ENCODE measurements at regions not wholly inside any gene's neighbourhood (a gene's known extent, or its start where the extent isn't known, plus 50 kb on each side); places are given as distances from the start of the nearest gene placed in this dataset.
"Not testable (repeated sequence)": the region's sequence is repeated elsewhere in the genome, so short reads cannot be mapped to it uniquely, and the experiment has no call there.

DNA sequence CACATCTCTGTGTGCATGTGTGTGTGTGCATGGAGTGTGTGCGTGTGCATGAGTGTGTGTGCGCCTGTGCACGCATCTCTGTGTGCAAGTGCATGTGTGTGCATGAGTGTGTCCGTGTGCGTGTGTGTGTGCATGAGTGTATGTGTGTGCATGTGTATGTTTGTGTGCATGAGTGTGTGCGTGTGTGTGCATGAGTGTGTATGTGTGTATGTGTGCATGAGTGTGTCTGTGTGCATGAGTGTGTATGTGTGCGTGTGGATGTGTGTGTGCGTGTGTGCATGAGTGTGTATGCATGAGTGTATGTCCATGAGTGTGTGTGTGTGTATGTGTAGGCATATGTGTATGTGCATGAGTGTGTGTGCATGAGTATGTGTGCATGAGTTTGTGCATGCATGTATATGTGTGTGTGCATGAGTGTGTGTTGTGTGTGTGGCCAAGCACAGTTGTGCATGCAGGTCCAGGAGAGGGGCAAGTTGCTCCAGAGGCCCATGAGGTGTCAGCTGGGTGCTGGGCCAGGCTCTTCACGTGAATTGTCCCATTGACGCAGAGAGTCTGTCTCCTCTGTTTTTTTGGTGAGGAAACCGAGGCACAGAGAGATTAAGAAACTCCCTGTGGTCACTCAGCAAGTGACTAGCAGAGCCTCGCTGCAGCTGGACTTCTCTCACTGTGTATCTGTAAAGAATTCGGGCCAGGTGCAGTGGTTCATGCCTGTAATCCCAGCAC is 75.5 kb downstream of the ASB1 start:
- DNase-seq: no peak

GRCh38 chr2:238502956-238503791 is 76.4 kb downstream of the ASB1 start:
- no peak for DNase-seq

GRCh38 chr2:238504181-238504931 is 77.6 kb downstream of the ASB1 start:
- DNase-seq: peak in 1 of 2 experiments; percentile 17

DNA sequence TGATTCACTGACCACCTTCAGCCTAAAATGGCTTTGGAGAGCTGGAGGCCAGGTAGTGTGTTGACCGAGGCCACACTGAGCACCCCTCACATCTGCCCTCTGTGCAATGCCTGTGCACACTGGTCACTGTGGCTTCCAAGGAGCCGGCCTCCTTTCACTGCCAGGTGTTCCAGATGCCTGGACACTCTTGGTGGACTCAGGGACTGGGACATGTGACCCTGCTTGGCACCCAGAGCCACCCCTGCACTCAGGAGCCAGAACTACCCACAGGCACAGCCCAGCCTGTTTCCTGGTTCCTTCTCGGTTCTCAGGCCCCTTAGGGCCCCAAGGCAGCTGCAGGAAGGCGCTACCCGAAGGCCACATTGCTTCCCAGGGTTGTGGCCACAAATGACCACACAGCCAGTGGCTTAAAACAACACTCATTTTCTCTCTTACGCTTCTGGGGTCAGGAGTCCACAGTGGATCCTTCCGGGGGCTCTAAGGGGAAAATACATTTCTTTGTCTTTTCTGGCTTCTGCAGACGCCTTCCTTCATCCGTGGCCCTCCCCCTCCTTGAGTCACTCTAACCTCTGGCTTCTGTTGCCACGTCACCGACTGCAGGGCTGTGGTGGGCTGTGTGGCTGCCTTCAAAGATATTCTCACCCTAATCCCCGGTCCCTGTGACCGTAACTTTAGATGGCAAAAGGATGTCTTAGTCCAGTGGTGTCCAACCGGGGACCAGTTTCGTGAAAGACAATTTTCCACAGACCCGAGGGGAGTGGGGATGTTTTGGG is 78.6 kb downstream of the ASB1 start:
- no peak for DNase-seq

DNA sequence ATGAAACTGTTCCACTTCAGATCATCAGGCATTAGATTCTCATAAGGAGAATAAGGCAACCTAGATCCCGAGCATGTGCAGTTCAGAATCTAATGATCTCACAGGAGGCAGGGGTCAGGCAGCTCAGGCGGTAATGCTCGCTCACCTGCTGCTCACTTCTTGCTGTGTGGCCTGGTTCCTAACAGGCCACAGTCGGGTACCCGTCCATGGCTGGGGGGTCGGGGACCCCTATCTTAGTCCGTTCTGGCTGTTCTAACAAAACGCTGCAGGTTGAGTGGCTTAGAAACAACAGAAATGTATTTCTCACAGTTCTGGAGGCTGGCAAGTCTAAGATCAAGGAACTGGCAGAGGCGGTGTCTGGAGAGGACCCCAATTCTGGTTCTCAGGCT is 79.2 kb downstream of the ASB1 start:
- DNase-seq: no peak

DNA sequence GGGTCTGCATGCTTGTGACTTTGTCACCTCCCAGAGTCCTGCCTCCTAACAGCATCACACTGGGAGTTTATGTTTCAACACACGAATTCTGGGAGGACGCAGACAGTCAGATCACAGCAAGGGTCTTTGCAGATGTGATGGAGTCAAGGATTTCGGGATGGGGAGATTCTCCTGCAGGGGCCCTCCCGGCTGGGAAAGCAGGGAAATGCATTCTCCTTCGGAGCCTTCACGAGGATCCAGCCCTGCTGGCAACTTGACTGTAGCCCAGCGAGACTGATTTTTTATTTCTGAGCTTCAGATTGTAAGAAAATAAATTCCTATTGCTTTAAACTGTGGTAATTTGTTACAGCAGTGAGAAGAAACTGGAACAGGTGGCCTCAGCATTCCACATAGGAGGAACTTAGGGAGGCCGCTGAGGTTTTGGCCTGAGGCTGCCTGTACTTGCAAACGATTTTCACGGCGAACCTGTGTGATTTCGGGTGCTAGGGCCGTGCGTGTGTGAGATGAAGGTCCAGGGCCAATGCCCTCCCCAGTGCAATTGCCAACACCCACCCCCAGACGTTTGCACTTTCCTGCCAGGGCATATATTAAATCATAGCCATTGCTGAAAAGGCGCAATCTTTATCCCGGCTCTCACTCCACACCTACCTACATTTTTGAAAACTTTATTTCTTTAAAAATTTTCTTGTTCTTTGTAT is 79.8 kb downstream of the ASB1 start:
- no peak for DNase-seq

- DNase-seq: peak; percentile 34 to 37
These were observed 81.1 kb downstream of the ASB1 start for GRCh38 chr2:238507836-238508235.

DNA sequence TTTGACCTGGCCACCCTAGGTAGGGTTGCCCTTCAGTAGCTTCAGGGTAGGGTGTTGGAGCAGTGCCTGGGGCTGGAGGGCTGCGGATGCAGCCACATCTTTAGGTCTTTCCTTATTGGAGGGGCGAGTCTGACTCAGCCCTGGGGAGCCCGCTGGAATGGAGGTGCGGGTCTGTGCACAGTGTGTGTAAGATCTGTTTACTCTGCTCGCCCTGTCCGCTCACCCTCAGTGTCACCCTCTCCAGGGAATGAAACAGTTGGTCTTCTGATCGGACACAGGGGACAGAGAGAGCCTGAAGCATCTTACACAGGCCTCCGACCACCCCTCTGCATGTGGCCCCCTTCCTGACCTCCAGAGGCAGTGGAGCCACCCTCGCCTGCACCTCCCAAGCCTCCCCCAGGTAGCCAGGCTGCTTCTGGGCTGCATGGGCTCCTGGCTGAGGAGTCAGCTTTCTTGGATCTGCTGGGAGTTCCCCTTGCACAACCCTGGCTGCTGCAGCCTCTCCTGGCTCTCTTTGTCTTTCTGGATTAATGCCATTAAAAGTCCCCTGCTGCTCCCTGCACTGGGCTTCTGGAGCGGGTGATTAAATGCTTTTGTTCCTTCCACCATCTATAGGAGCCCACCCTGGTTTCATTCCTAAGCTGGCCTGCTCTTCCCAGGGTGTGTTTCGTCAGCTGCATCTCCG is 82.6 kb downstream of the ASB1 start:
- no peak for DNase-seq

DNA sequence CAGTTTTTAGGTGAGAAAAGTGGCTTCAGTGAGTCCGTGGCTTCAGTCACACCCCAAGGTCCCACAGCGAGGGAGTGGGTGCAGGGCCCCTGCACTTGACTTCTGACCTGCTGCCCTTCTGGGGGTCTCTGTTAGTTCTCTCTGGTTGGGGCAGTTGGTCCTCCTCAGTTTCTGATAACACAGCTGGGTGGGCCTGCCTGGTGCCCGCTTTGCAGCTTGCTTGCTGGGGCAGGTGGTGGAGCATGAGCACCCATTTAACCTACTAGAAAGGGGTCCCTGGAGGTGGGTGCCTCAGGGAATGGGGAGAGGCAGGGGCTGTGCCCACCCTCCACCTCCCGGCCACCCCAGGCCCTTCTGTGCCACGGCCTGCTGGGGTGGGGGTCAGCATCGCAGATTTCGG is 83.2 kb downstream of the ASB1 start:
- no peak for DNase-seq

GRCh38 chr2:238510911-238511613 is 84.3 kb downstream of the ASB1 start:
- DNase-seq: no peak

DNA sequence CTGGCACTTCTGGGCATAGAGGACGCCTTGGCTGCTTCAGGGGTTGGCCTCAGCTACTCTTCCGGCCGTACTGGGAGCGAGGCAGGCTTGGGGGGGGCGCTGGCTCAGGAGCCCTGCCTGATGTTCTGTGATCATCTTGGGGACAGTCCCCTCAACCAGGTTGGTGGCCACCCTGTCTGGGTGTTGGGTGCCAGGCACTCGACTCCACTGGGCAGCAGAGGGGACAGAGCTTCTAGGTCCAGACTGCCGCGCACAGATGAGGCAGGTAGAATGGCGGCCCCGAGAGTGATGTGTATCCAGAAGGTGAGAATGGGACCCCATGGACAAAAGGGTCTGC is 84.9 kb downstream of the ASB1 start:
- no peak for DNase-seq

GRCh38 chr2:238512247-238512867 is 85.6 kb downstream of the ASB1 start:
- no peak for DNase-seq

- peak; percentile 27 to 68 for DNase-seq
These were observed 86.6 kb downstream of the ASB1 start for GRCh38 chr2:238513346-238513745.

- DNase-seq: not testable (repeated sequence)
These were observed 87.3 kb downstream of the ASB1 start for GRCh38 chr2:238514024-238514423.

DNA sequence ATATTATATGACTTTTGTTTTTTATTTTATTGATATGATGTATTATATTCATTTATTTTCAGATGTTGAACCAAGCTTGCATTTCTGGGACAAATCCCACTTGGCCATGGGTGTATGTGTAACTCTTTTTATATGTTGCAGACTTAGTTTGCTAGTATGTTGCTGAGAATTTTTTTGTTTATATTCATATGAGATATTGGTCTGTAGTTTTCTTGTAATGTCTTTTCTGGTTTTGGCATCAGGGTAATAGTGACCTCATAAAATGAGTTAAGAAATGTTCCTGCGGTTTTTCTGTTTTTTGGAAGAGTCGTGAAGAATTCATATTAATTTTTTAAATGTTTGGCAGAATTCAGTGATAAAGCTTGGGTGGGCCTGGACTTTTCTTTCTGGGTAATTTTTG is 88.7 kb downstream of the ASB1 start:
- DNase-seq: no peak

GRCh38 chr2:238517209-238517608 is 90.5 kb downstream of the ASB1 start:
- no peak for DNase-seq

DNA sequence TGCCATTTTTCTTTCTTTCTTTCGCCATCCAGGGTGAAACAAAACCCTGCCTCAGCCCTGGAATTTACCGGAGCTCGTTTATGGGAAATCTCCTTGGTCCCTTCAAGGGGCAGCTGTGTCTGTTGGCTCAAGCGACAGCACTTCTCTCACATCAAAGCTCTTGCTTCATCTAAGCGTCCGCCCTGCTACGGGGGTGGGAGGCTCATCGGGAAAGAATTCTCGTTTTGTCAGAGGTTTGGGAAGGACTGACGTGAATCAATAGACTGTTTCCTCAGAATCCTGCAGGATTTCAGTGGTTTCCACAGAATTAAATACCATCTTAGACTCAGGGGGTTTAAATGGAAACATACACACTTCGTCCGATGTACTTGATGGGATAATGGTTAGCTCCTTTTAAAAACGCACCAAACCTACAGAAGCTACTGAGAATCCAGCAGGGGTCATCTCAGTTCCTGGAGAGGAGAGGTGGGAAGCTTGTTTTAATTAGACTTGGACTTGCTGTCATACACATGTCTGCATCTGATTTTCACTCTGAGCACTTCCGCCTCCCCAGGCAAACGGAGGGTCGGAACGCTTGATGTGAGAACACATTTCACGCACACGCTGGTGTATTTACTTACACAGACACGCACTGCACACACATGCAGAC is 91.6 kb downstream of the ASB1 start:
- DNase-seq: no peak

- DNase-seq: no peak
These were observed 92.1 kb downstream of the ASB1 start for GRCh38 chr2:238518821-238519186.

- DNase-seq: no peak
These were observed 93.7 kb downstream of the ASB1 start for GRCh38 chr2:238520359-238520886.

DNA sequence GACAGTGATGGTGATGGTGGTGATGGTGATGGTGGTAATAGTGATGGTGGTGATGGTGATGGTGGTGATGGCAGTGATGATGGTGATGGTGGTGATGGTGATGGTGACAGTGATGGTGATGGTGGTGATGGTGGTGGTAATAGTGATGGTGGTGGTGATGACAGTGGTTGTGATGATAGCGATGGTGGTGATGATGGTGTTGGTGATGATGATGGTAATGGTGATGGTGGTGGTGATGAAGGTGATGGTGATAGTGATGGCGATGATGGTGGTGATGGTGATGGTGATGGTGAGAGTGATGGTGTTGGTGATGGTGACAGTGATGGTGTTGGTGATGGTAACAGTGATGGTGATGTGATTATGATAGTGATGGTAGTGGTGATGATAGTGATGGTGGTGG is 94.3 kb downstream of the ASB1 start:
- DNase-seq: no peak

All from NCI-H526 (cell line).